ENCODE measurements at regions not wholly inside any gene's neighbourhood (a gene's known extent, or its start where the extent isn't known, plus 50 kb on each side); places are given as distances from the start of the nearest gene placed in this dataset.

DNA sequence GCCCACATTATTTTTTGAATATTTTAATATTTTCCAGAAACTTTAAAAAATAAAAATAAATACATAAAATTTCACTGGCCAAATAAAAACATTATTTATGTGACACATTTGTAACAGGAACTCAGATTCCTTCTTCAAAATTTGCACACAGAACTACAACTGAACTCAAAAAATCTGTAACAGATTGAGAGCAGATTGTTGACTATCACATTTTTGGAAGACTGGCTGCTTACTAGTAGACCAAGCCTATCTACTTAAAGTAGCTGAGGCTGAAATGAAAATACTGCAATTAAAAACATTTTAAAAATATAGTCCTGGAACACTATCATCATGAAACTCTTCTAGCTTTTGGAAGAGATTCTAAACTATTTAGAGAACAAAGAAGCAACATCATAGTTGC lies 203.9 kb downstream of the SH3BGRL start:
- TF ChIP-seq CREB1 (IDR thresholded peaks at IDR 0.05; ENCODE audit: low read depth) (no peak), RAD21 (IDR thresholded peaks at IDR 0.05; ENCODE audit: low read depth) (no peak), NFIC (IDR thresholded peaks at IDR 0.05) (no peak), FOXM1 (IDR thresholded peaks at IDR 0.05; ENCODE audit: borderline replicate concordance, low read depth) (no peak)
- TF ChIP-seq, protein P1, sequence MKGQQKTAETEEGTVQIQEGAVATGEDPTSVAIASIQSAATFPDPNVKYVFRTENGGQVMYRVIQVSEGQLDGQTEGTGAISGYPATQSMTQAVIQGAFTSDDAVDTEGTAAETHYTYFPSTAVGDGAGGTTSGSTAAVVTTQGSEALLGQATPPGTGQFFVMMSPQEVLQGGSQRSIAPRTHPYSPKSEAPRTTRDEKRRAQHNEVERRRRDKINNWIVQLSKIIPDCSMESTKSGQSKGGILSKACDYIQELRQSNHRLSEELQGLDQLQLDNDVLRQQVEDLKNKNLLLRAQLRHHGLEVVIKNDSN (IDR thresholded peaks at IDR 0.05), result no peak
- TF ChIP-seq, protein P2, sequence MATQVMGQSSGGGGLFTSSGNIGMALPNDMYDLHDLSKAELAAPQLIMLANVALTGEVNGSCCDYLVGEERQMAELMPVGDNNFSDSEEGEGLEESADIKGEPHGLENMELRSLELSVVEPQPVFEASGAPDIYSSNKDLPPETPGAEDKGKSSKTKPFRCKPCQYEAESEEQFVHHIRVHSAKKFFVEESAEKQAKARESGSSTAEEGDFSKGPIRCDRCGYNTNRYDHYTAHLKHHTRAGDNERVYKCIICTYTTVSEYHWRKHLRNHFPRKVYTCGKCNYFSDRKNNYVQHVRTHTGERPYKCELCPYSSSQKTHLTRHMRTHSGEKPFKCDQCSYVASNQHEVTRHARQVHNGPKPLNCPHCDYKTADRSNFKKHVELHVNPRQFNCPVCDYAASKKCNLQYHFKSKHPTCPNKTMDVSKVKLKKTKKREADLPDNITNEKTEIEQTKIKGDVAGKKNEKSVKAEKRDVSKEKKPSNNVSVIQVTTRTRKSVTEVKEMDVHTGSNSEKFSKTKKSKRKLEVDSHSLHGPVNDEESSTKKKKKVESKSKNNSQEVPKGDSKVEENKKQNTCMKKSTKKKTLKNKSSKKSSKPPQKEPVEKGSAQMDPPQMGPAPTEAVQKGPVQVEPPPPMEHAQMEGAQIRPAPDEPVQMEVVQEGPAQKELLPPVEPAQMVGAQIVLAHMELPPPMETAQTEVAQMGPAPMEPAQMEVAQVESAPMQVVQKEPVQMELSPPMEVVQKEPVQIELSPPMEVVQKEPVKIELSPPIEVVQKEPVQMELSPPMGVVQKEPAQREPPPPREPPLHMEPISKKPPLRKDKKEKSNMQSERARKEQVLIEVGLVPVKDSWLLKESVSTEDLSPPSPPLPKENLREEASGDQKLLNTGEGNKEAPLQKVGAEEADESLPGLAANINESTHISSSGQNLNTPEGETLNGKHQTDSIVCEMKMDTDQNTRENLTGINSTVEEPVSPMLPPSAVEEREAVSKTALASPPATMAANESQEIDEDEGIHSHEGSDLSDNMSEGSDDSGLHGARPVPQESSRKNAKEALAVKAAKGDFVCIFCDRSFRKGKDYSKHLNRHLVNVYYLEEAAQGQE (IDR thresholded peaks at IDR 0.05; ENCODE audit: low read depth), result no peak

DNA sequence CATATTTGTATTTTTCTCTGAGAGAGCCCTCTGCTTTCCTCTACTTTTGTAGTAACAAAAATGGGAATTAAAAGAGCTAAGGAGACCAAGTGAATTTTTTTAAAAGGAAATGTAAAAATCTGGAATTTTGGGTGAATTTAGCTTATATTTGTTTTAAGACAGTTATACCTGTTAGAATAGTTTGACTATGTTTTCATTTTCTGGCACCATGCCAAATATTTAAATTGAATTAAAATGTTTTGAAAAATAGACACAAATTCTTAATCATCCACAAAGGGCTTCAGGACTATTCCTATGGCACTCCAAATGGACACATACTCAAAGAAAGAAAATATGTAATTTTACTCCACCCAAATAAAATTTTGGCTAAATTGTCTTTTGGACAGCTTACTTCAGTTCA lies 209.6 kb downstream of the SH3BGRL start:
- TF ChIP-seq EGR1 (IDR thresholded peaks at IDR 0.05) (no peak), NFIC (IDR thresholded peaks at IDR 0.05) (peak; percentile 31; the same call in 1 of the 2 replicates), CEBPB (IDR thresholded peaks at IDR 0.05) (no peak), ZBTB7A (IDR thresholded peaks at IDR 0.05; ENCODE audit: low read depth) (no peak)
- TF ChIP-seq, protein P1 (IDR thresholded peaks at IDR 0.05), result no peak

DNA sequence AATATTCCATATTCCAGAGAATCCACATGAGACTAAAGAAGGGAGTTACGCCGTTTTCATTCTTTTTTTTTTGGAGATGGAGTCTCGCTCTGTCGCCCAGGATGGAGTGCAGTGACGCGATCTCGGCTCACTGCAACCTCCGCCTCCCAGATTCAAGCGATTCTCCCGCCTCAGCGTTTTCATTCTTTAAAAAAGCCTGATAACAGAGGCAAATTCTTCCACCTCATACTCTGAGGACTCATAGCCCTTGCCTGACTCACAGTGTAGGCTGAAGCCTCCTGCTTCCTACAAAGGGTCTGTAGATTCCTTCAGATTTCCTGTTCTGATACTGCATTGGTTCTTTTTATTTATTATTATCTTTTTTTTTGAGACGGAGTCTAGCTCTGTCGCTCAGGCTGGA lies 210.5 kb downstream of the SH3BGRL start:
- TF ChIP-seq EGR1 (IDR thresholded peaks at IDR 0.05) (no peak), CREB1 (IDR thresholded peaks at IDR 0.05; ENCODE audit: low read depth) (no peak), NFIC (IDR thresholded peaks at IDR 0.05) (no peak), EP300 (IDR thresholded peaks at IDR 0.05; ENCODE audit: borderline replicate concordance) (no peak), TCF12 (IDR thresholded peaks at IDR 0.05; ENCODE audit: low read depth) (no peak), YY1 (IDR thresholded peaks at IDR 0.05; ENCODE audit: low read depth) (no peak), FOXM1 (IDR thresholded peaks at IDR 0.05; ENCODE audit: borderline replicate concordance, low read depth) (no peak), ZBTB7A (IDR thresholded peaks at IDR 0.05; ENCODE audit: low read depth) (no peak), RAD21 (IDR thresholded peaks at IDR 0.05; ENCODE audit: low read depth) (no peak)
- TF ChIP-seq, protein P3, sequence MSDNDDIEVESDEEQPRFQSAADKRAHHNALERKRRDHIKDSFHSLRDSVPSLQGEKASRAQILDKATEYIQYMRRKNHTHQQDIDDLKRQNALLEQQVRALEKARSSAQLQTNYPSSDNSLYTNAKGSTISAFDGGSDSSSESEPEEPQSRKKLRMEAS (IDR thresholded peaks at IDR 0.05), result no peak
- TF ChIP-seq, protein P1 (IDR thresholded peaks at IDR 0.05), result no peak

DNA sequence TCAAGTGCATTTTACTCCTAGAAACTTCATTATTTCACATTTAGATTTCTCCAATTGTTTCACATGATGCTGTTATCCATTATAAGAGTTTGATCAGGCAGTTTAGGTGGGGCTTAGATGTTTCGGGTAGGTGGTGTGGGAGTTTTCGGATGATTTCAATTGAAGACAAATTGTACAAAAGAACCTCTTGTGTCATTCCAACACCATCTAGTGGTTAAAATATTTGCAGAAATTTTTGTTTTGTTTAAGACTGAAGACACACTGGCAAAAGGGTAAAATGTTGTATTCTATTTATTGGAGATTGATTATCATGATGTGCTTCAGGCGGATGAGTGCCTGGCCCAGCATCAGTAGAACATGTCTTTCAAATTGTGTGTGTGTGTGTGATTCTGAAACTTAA lies 212.7 kb downstream of the SH3BGRL start:
- TF ChIP-seq EGR1 (IDR thresholded peaks at IDR 0.05) (no peak), YY1 (IDR thresholded peaks at IDR 0.05; ENCODE audit: low read depth) (no peak), TEAD4 (IDR thresholded peaks at IDR 0.05) (no peak), CREB1 (IDR thresholded peaks at IDR 0.05; ENCODE audit: low read depth) (no peak), RAD21 (IDR thresholded peaks at IDR 0.05; ENCODE audit: low read depth) (no peak), EP300 (IDR thresholded peaks at IDR 0.05; ENCODE audit: borderline replicate concordance) (no peak), CEBPB (IDR thresholded peaks at IDR 0.05) (no peak), FOXM1 (IDR thresholded peaks at IDR 0.05; ENCODE audit: borderline replicate concordance, low read depth) (no peak), TAF1 (IDR thresholded peaks at IDR 0.05; ENCODE audit: low read depth) (no peak), NFIC (IDR thresholded peaks at IDR 0.05) (no peak), TCF12 (IDR thresholded peaks at IDR 0.05; ENCODE audit: low read depth) (no peak), ZBTB7A (IDR thresholded peaks at IDR 0.05; ENCODE audit: low read depth) (no peak)
- TF ChIP-seq, protein P2 (IDR thresholded peaks at IDR 0.05; ENCODE audit: low read depth), result no peak
- TF ChIP-seq, protein P1 (IDR thresholded peaks at IDR 0.05), result no peak
- TF ChIP-seq, protein P3 (IDR thresholded peaks at IDR 0.05), result no peak
